Esophagus (tissue), 2 donors: ENCODE measurements at regions not wholly inside any gene's neighbourhood (a gene's known extent, or its start where the extent isn't known, plus 50 kb on each side); places are given as distances from the start of the nearest gene placed in this dataset.
"Not testable (repeated sequence)": the region's sequence is repeated elsewhere in the genome, so short reads cannot be mapped to it uniquely, and the experiment has no call there.

Source experiments
- H3K27ac ChIP-seq, 2 donors: one replicate each; pipeline ENCODE4 v1.5.1; 2013; ENCODE audit warnings: low read depth in 2 of 2, mild to moderate bottlenecking in 2 of 2, inconsistent platforms in 1 of 2, low read length in 1 of 2, moderate library complexity in 1 of 2
- H3K27me3 ChIP-seq, 2 donors: one replicate each; pipeline ENCODE4 v1.6.1; 2013; ENCODE audit warnings: low read length in 2 of 2, control low read depth in 1 of 2, mild to moderate bottlenecking in 1 of 2; ENCODE audit not compliant: insufficient read depth in 2 of 2, control insufficient read depth in 1 of 2
- H3K36me3 ChIP-seq, 2 donors: one replicate each; pipeline ENCODE4 v1.6.1; 2013; ENCODE audit warnings: low read length in 1 of 2; ENCODE audit not compliant: control insufficient read depth in 2 of 2, insufficient read depth in 2 of 2
- H3K4me1 ChIP-seq, 2 donors: one replicate each; pipeline ENCODE4 v1.6.1; 2013; ENCODE audit warnings: low read length in 1 of 2; ENCODE audit not compliant: control insufficient read depth in 2 of 2, insufficient read depth in 2 of 2
- H3K4me3 ChIP-seq, 2 donors: one replicate each; pipeline ENCODE4 v1.5.1; 2013; ENCODE audit warnings: low read length in 2 of 2, mild to moderate bottlenecking in 2 of 2, low read depth in 1 of 2, moderate library complexity in 1 of 2
- H3K9me3 ChIP-seq, 2 donors: one replicate each; pipeline ENCODE4 v1.6.1; 2013; ENCODE audit warnings: mild to moderate bottlenecking in 2 of 2, low read depth in 1 of 2, low read length in 1 of 2, moderate library complexity in 1 of 2; ENCODE audit not compliant: control insufficient read depth in 2 of 2, insufficient read depth in 1 of 2
- WGBS, 2 donors: extraction: QIAGEN DNeasy Blood & Tissue Kit; methylation state at CpG; one replicate each; pipeline ENCODE4 v1.1.7; 2013; 5-methylcytosine and 5-hydroxymethylcytosine counted together
- donor health status: healthy with polysubstance abuse.
- donor health status: Bipolar disorder and iron deficiency.

DNA sequence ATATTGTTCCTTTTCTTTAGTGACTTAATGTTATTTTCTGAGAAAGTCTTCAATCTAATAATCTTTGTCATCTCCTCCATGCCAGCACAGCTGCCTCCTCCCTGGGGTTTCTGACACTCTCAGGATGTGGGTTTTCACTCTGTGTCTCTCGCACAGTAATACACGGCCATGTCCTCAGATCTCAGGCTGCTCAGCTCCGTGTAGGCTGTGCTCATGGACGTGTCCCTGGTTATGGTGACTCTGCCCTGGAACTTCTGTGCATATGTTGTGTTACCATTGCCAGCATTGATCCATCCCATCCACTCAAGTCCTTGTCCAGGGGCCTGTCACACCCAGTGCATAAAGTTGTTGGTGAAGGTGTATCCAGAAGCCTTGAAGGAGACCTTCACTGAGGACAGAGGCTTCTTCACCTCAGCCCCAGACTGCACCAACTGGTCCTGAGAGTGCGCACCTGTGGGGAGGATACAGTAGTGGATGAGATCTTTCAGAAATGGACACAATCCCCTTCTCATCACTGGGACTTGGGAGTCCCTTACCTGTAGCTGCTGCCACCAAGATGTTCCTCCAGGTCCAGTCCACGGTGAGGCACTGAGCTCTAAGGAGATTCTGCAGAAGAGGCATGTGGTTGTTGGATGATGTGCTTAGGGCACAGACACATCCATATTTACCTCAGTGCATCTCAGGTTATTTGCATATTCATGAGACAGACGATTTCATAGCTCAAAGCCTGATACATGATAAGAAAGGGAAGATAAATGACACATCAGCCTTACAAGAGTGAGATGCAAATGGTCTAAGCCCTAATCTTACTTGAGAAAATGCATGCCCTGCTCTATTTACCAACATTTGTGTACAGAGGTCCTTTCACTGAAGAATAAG, 114.7 kb downstream of the OR4M2 start:
- no CpG with 5 or more reads among the region's 7 CpGs for WGBS, 2 donors
- not testable (repeated sequence) for H3K4me1 ChIP-seq, H3K27me3 ChIP-seq

DNA sequence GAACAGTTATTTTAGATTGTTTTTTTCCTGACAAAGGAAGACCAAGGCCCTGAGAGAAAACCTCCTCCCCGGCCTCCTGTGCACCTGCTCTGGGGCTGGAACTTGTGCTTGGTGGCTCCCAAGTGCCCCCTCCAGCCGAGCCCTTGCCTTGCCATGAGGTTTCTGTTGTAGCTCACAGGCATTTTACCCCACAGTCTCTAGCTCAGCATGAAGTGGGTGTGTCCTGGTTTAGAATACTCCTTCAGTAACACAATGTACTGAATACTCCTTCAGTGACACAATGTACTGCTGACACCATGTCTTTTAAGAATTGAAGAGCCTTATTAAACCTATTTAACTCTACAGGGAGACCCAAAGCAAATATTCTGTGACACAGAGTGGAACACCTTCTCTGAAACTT, 116.1 kb downstream of the OR4M2 start:
- not testable (repeated sequence) for H3K9me3 ChIP-seq, H3K27ac ChIP-seq, H3K4me3 ChIP-seq, H3K36me3 ChIP-seq, H3K27me3 ChIP-seq, H3K4me1 ChIP-seq
- no CpG with 5 or more reads among the region's 2 CpGs for WGBS, 2 donors

More for the DNA sequence above, 114.7 kb downstream of the OR4M2 start:
- not testable (repeated sequence) for H3K27ac ChIP-seq, H3K9me3 ChIP-seq, H3K4me3 ChIP-seq, H3K36me3 ChIP-seq

DNA sequence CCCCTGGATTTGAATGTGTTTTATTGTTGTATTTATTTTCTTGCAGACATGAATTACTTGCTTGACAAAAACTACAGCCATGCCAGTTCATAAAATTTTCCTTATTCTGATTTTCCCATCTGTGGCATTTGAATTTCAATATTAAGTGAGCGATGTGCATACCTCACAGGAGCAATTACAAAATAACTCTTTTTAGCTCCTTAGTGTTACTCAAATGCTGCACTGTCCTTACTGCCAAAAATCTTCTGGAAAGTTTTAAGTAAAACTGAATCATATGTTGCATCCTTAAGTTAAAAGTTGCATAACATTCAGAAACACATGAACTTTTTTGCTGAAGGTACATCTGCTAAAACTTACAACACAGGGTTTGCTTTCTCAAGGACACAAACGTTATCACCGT, 120.1 kb downstream of the OR4M2 start:
- H3K4me1 ChIP-seq, H3K9me3 ChIP-seq, H3K4me3 ChIP-seq, H3K27me3 ChIP-seq, H3K27ac ChIP-seq, H3K36me3 ChIP-seq: not testable (repeated sequence)
- WGBS, 2 donors = 41 to 85% methylated on average over 2 of the region's 3 CpGs

DNA sequence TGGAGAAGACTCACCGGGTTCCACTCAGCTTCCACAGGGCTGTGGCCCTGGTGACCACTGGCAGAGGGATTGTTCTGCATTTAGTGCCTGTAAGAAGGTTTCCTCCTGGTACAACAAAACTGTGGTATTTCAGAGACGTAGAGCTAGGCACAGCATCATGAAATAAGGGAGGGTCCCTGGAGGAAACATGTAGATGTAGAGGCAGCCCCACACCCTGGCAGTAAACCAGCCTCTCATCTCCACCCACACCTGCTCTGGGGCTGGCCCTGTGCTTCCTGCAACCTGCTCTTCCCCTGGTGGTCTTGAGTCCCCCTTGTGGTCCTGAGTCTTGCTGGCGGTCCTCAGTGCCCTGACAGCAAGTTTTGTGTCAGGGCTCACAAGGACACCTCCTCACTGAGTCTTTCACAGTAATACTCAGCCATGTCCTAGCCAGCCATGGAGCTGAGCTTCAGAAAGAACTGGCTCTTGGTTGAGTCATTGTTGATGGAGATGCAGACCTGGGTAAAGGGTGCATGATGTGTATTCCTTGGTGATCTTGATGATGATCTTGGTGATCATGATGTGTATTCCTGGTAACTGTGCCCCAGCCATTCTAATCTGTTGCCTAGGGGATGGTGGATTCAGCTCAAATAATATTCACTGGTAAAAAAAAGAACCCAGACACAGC, 121.8 kb downstream of the OR4M2 start:
- no CpG with 5 or more reads among the region's 3 CpGs for WGBS, 2 donors
- H3K9me3 ChIP-seq = not testable (repeated sequence)

DNA sequence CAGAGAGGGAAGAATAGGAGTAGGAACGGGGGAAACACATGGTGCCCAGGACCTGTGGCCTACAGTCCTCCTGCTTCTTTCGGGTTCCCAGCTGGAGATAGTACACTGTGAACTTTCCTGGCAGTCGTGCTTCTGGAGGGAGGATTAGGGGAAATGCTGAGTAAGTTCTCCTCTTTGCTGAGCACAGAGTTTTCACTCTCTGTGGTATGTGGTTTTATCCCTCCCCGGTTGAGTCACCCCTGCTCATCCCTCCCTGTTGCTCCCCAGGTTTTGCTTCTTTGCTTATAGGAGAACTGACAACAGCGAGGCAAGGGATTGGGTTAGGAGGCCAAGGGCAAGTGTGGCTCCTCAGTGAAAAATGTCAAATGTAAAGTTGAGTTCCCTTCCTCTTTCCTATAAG, 122.9 kb downstream of the OR4M2 start:
- H3K27ac ChIP-seq = not testable (repeated sequence)
- no CpG with 5 or more reads among the region's 5 CpGs for WGBS, 2 donors

More for the DNA sequence above, 121.8 kb downstream of the OR4M2 start:
- not testable (repeated sequence) for H3K4me1 ChIP-seq, H3K27me3 ChIP-seq, H3K27ac ChIP-seq, H3K4me3 ChIP-seq, H3K36me3 ChIP-seq

DNA sequence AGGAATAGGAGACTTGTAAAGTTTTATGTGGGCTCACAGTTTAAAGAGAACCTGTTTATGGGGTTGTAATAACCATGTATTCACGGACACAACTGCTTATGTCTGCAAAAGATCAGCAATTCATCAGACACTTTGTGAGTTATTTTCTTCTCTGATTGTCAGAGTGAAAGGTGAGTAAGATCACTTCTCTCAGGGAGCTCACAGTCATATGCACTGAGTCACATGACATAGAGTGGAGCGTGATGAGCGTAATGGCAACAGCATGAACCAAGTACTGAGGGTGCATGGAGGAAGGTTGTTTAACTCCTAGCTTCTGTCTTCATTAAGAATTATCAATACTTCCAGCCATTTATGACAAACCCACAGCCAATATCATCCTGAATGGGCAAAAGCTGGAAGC, 128.8 kb downstream of the OR4M2 start:
- H3K36me3 ChIP-seq, H3K9me3 ChIP-seq, H3K27me3 ChIP-seq, H3K4me1 ChIP-seq, H3K27ac ChIP-seq, H3K4me3 ChIP-seq: not testable (repeated sequence)
- WGBS, 2 donors = no CpG with 5 or more reads among the region's 3 CpGs

More for the DNA sequence above, 122.9 kb downstream of the OR4M2 start:
- H3K4me1 ChIP-seq, H3K4me3 ChIP-seq, H3K36me3 ChIP-seq, H3K27me3 ChIP-seq, H3K9me3 ChIP-seq: not testable (repeated sequence)

DNA sequence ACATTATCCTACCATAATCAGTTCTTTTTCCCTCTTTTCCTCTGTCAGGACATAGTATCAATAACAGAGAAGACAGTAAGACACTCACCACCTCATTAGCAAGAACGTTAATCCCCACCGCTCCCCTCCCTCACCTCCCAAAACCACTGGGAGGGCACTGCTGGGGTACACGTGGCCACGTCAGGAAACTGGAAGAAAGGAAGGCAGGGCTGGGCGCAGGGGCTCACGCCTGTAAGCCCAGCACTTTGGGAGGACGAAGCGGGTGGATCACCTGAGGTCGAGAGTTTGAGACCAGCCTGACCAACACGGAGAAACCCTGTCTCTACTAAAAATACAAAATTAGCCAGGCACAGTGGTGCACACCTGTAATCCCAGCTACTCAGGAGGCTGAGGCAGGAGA, 142.3 kb downstream of the OR4M2 start:
- H3K36me3 ChIP-seq, H3K4me3 ChIP-seq, H3K4me1 ChIP-seq, H3K27ac ChIP-seq, H3K27me3 ChIP-seq: not testable (repeated sequence)
- 75 to 80% methylated on average over 10 of the region's 10 CpGs for WGBS, 2 donors
- H3K9me3 ChIP-seq = peaks cover 4 to 13% of the 10 kb centered on the region in 2 donors

DNA sequence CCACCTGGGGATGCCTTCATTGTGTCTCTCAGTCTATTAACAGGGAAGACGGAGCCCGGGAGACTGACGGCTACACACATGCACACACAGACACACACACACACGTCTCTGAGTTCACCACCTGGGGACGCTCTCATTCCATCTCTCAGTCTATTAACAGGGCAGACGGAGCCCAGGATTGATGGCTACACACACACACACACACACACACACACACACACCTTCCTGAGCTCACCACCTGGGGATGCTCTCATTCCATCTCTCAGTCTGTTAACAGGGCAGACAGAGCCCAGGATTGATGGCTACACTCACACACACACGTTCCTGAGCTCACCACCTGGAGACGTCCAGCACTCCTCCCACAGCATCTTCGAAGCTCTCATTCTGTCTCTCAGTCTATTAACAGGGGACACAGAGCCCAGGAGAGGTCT, 143.9 kb downstream of the OR4M2 start:
- H3K4me3 ChIP-seq = no peak overlapping the region
- 74 to 79% methylated on average over 9 of the region's 9 CpGs for WGBS, 2 donors
- no peaks in the 10 kb centered on the region for H3K27me3 ChIP-seq
- no peak overlapping the region for H3K27ac ChIP-seq
- peaks cover 4 to 24% of the 10 kb centered on the region in 2 donors for H3K9me3 ChIP-seq
- no peaks in the 10 kb centered on the region for H3K36me3 ChIP-seq
- no peaks in the 10 kb centered on the region for H3K4me1 ChIP-seq

DNA sequence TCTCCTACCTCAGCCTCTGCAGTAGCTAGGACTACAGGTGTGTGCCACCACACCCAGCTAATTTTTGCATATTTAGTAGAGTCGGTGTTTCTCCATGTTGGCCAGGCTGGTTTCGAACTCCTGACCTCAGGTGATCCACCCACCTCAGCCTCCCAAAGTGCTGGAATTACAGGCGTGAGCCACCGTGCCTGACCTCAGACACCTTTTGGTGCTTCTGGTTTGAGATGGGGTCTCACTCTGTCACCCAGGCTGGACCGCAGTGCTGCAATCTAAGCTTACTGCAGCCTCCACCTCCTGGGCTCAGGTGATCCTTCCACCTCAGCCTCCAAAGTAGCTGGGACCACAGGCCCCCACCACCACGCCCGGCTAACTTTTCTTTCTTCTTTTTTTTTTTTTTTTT, 144.6 kb downstream of the OR4M2 start:
- peaks cover 6 to 25% of the 10 kb centered on the region in 2 donors for H3K9me3 ChIP-seq

More for the DNA sequence above, 144.6 kb downstream of the OR4M2 start:
- H3K36me3 ChIP-seq, H3K4me3 ChIP-seq, H3K27me3 ChIP-seq, H3K4me1 ChIP-seq, H3K27ac ChIP-seq: not testable (repeated sequence)
- WGBS, 2 donors = 92 to 95% methylated on average over 7 of the region's 7 CpGs
